ENCODE measurements at regions not wholly inside any gene's neighbourhood (a gene's known extent, or its start where the extent isn't known, plus 50 kb on each side); places are given as distances from the start of the nearest gene placed in this dataset.
A peak's percentile ranks its signal among the peaks of the same experiment; 100 is the strongest.

DNA sequence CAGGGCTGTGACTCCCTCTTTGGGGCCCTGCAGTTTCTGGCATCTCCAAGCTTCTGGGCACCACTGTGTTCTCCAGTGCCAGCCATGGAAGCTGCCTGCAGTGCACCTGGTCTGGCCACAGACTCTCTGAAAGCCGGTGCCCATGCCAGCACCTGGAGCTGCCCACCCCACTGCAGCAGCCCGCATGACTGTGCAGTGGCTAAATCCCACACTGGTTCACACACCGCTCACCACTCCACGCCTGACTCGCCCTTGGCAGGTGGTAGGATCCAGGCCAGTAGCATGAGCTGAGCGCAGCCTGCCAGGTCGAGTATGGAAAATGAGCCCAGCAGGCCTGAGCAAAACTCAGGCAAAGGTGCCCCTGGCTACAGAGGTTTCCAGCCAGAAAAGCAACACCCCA, 72.8 kb upstream of the INTU start:
- TF ChIP-seq EZH2 (IDR thresholded peaks at IDR 0.05; ENCODE audit: low read length, missing control alignments): no peak
- TF ChIP-seq, protein P1, sequence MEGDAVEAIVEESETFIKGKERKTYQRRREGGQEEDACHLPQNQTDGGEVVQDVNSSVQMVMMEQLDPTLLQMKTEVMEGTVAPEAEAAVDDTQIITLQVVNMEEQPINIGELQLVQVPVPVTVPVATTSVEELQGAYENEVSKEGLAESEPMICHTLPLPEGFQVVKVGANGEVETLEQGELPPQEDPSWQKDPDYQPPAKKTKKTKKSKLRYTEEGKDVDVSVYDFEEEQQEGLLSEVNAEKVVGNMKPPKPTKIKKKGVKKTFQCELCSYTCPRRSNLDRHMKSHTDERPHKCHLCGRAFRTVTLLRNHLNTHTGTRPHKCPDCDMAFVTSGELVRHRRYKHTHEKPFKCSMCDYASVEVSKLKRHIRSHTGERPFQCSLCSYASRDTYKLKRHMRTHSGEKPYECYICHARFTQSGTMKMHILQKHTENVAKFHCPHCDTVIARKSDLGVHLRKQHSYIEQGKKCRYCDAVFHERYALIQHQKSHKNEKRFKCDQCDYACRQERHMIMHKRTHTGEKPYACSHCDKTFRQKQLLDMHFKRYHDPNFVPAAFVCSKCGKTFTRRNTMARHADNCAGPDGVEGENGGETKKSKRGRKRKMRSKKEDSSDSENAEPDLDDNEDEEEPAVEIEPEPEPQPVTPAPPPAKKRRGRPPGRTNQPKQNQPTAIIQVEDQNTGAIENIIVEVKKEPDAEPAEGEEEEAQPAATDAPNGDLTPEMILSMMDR (conservative IDR thresholded peaks at IDR 0.05 in 1 of 2, IDR thresholded peaks at IDR 0.05 in 1 of 2; ENCODE audit: low read depth in 1 of 2, low read length in 2 of 2): no peak
- Histone ChIP-seq H3K27me3 (ENCODE audit: control insufficient read depth, insufficient read depth, low read length) (no peaks in the 10 kb centered on the region), H3K79me2 (ENCODE audit: control insufficient read depth, insufficient read depth, low read length) (no peaks in the 10 kb centered on the region), H2AFZ (ENCODE audit: low read length) (no peak overlapping the region), H4K20me1 (ENCODE audit: control insufficient read depth, extremely low read depth, insufficient read depth, low read length) (no peaks in the 10 kb centered on the region), H3K9ac (ENCODE audit: insufficient read depth, low read length) (no peak overlapping the region), H3K9me3 (ENCODE audit: control insufficient read depth, insufficient read depth, low read depth, low read length) (no peaks in the 10 kb centered on the region), H3K4me3 (replicated peaks in 1 of 4; ENCODE audit: control extremely low read depth in 1 of 4, insufficient read depth in 1 of 4, low read depth in 3 of 4, low read length in 4 of 4) (no peak overlapping the region), H3K4me2 (ENCODE audit: extremely low read depth, insufficient read depth, low read length) (no peak overlapping the region), H3K36me3 (ENCODE audit: control insufficient read depth, insufficient read depth, low read length) (no peaks in the 10 kb centered on the region), H3K4me1 (ENCODE audit: control insufficient read depth, extremely low read depth, insufficient read depth, low read length) (no peaks in the 10 kb centered on the region), H3K27ac (ENCODE audit: insufficient read depth, low read length) (no peak overlapping the region)
- DNase-seq (ENCODE audit: low read depth in 2 of 2): no peak

DNA sequence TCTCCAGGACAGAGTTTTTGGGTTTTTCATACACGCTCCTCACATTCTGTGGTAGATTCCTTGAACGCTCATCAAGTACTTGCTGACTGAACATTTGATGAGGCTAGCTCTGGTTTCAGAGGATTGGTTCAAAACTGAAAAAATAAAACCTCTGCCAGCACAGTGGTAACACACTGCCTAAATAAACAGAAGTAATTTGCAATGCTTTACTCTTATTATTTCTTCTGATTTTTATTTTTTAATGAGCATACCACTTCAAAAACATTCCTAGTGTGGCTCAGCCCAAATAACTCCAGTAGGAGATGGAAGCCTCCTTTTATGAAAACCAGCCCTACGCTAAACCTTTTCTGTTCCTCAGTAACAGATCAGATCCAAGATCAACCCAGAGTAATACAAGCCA, 72.0 kb upstream of the INTU start:
- H3K4me2 ChIP-seq (ENCODE audit: extremely low read depth, insufficient read depth, low read length): no peak overlapping the region
- H2AFZ ChIP-seq (ENCODE audit: low read length): no peak overlapping the region
- no peaks in the 10 kb centered on the region for H4K20me1 ChIP-seq (ENCODE audit: control insufficient read depth, extremely low read depth, insufficient read depth, low read length)
- H3K36me3 ChIP-seq (ENCODE audit: control insufficient read depth, insufficient read depth, low read length): no peaks in the 10 kb centered on the region
- H3K79me2 ChIP-seq (ENCODE audit: control insufficient read depth, insufficient read depth, low read length): no peaks in the 10 kb centered on the region
- no peak overlapping the region for H3K27ac ChIP-seq (ENCODE audit: insufficient read depth, low read length)
- H3K9ac ChIP-seq (ENCODE audit: insufficient read depth, low read length): no peak overlapping the region
- no peaks in the 10 kb centered on the region for H3K4me1 ChIP-seq (ENCODE audit: control insufficient read depth, extremely low read depth, insufficient read depth, low read length)
- no peaks in the 10 kb centered on the region for H3K27me3 ChIP-seq (ENCODE audit: control insufficient read depth, insufficient read depth, low read length)
- H3K4me3 ChIP-seq (replicated peaks in 1 of 4; ENCODE audit: control extremely low read depth in 1 of 4, insufficient read depth in 1 of 4, low read depth in 3 of 4, low read length in 4 of 4): no peak overlapping the region
- no peak for TF ChIP-seq EZH2 (IDR thresholded peaks at IDR 0.05; ENCODE audit: low read length, missing control alignments)
- TF ChIP-seq, protein P1 (conservative IDR thresholded peaks at IDR 0.05 in 1 of 2, IDR thresholded peaks at IDR 0.05 in 1 of 2; ENCODE audit: low read depth in 1 of 2, low read length in 2 of 2): no peak
- no peaks in the 10 kb centered on the region for H3K9me3 ChIP-seq (ENCODE audit: control insufficient read depth, insufficient read depth, low read depth, low read length)
- peak in 1 of 2 donors; percentile 6 for DNase-seq (ENCODE audit: low read depth in 2 of 2)

DNA sequence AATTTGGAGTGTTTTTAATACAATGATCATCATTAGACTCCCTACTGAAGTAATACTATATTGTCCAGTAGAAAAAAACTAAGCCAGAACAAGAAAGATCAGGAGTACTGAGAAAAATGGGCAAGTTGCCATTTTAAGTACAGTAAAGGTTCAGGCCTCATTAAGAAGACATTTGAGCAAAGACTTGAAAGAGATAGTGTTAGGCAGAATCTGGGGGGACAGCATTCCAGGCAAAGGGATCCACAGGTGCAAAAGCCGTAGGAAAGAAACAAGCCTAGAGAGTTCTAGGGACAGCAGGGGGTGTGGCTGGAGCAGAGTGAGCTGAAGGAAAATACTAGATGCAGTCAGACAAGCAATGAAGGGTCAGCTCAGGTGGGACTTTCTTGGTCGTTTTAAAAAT, 58.1 kb upstream of the INTU start:
- H3K27ac ChIP-seq (ENCODE audit: insufficient read depth, low read length): no peak overlapping the region
- no peaks in the 10 kb centered on the region for H3K36me3 ChIP-seq (ENCODE audit: control insufficient read depth, insufficient read depth, low read length)
- H2AFZ ChIP-seq (ENCODE audit: low read length): no peak overlapping the region
- H3K27me3 ChIP-seq (ENCODE audit: control insufficient read depth, insufficient read depth, low read length): no peaks in the 10 kb centered on the region
- no peaks in the 10 kb centered on the region for H3K9me3 ChIP-seq (ENCODE audit: control insufficient read depth, insufficient read depth, low read depth, low read length)
- H4K20me1 ChIP-seq (ENCODE audit: control insufficient read depth, extremely low read depth, insufficient read depth, low read length): no peaks in the 10 kb centered on the region
- no peaks in the 10 kb centered on the region for H3K79me2 ChIP-seq (ENCODE audit: control insufficient read depth, insufficient read depth, low read length)
- no peak for DNase-seq (ENCODE audit: low read depth in 2 of 2)
- H3K4me2 ChIP-seq (ENCODE audit: extremely low read depth, insufficient read depth, low read length): no peak overlapping the region
- TF ChIP-seq, protein P1 (conservative IDR thresholded peaks at IDR 0.05 in 1 of 2, IDR thresholded peaks at IDR 0.05 in 1 of 2; ENCODE audit: low read depth in 1 of 2, low read length in 2 of 2): no peak
- no peak for TF ChIP-seq EZH2 (IDR thresholded peaks at IDR 0.05; ENCODE audit: low read length, missing control alignments)
- H3K4me3 ChIP-seq (replicated peaks in 1 of 4; ENCODE audit: control extremely low read depth in 1 of 4, insufficient read depth in 1 of 4, low read depth in 3 of 4, low read length in 4 of 4): no peak overlapping the region
- no peak overlapping the region for H3K9ac ChIP-seq (ENCODE audit: insufficient read depth, low read length)
- no peaks in the 10 kb centered on the region for H3K4me1 ChIP-seq (ENCODE audit: control insufficient read depth, extremely low read depth, insufficient read depth, low read length)

All from fibroblast of lung (primary cell).